ENCODE measurements at regions not wholly inside any gene's neighbourhood (a gene's known extent, or its start where the extent isn't known, plus 50 kb on each side); places are given as distances from the start of the nearest gene placed in this dataset.

DNA sequence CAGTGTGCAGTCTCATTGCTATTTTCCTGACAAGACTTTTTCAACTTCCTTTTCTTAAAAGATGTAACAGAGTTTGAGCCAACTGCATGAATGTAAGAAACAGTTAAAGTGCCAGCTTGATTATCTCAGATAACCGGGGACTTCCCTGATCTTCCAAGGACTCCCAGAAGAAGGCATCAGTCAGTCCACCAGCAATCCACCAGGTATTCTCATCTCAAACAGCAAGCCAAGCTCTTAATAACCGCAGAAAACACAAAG, 350.1 kb downstream of the LIG4 start:
- H3K27ac Mint-ChIP-seq (ENCODE audit: unreplicated experiment): no peak overlapping the region
- peak overlapping the region; percentile 72 for H3K4me3 Mint-ChIP-seq

DNA sequence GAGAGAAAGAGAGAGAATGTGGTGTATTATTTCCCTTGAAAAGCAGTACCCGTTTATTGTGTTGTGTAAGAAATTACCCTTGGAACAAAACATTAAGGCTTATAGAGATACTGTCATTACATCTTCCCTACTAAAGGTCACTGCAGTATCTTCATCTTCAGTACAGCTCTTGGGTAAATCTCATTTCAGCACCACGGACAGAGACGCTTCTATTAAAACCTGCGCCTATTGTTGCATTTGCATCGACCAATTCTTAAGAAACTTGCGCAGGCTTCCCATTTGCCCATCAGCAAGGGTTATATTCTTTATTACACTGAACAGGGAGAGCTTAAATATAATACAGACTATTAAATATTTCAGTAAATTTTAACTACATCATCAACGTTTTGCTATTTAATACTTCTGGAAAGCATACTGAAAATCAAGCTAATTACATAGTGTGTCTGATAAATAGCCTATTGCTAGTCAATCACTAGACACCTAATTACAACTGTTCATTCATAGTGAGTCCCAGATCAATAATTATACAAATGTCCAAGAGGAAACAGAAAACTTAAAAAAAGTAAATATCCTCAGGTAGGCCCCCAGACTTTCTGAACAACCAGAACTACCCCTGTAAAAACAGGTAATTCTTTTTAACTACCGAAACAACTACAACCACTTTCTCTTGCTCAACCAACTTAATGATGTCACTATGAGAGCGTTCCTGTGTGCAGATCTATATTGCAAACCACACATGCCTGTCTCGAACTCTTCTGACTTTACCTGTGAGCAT, 350.6 kb downstream of the LIG4 start:
- TF ChIP-seq, protein P1, sequence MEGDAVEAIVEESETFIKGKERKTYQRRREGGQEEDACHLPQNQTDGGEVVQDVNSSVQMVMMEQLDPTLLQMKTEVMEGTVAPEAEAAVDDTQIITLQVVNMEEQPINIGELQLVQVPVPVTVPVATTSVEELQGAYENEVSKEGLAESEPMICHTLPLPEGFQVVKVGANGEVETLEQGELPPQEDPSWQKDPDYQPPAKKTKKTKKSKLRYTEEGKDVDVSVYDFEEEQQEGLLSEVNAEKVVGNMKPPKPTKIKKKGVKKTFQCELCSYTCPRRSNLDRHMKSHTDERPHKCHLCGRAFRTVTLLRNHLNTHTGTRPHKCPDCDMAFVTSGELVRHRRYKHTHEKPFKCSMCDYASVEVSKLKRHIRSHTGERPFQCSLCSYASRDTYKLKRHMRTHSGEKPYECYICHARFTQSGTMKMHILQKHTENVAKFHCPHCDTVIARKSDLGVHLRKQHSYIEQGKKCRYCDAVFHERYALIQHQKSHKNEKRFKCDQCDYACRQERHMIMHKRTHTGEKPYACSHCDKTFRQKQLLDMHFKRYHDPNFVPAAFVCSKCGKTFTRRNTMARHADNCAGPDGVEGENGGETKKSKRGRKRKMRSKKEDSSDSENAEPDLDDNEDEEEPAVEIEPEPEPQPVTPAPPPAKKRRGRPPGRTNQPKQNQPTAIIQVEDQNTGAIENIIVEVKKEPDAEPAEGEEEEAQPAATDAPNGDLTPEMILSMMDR (conservative IDR thresholded peaks at IDR 0.05): no peak
- peak; percentile 72 for DNase-seq (ENCODE audit: low read depth, low spot score)
- H3K9me3 Mint-ChIP-seq: no peaks in the 10 kb centered on the region
- no peak overlapping the region for H3K27ac Mint-ChIP-seq (ENCODE audit: unreplicated experiment)
- H3K36me3 Mint-ChIP-seq (ENCODE audit: low read depth): no peaks in the 10 kb centered on the region
- peaks cover 21% of the 10 kb centered on the region for H3K4me1 Mint-ChIP-seq
- peak overlapping the region; percentile 72 for H3K4me3 Mint-ChIP-seq
- peaks cover 49% of the 10 kb centered on the region for H3K27me3 Mint-ChIP-seq (ENCODE audit: low read depth)

More for the DNA sequence above, 350.1 kb downstream of the LIG4 start:
- no peaks in the 10 kb centered on the region for H3K9me3 Mint-ChIP-seq
- peaks cover 54% of the 10 kb centered on the region for H3K27me3 Mint-ChIP-seq (ENCODE audit: low read depth)
- no peaks in the 10 kb centered on the region for H3K36me3 Mint-ChIP-seq (ENCODE audit: low read depth)
- TF ChIP-seq, protein P1 (conservative IDR thresholded peaks at IDR 0.05): no peak
- DNase-seq (ENCODE audit: low read depth, low spot score): no peak
- peaks cover 21% of the 10 kb centered on the region for H3K4me1 Mint-ChIP-seq

DNA sequence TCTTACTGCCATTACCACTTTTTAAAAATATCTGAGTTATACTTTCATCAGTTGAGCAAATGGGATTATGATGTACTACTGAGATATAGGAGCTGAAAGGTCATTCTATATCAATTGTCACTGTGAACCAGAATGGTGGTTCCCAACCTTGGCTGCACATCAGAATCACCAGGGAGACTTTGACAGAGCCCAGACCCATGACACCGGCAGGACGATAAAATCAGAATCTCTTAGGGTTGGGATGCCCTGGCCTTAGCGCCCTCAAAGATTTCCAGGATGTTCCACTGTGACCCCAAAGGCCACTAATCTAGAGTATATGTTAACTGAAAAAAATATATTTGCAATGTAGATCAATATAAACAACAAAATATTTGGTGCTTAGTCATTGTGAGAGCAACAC, 355.1 kb downstream of the LIG4 start:
- H3K9me3 Mint-ChIP-seq: no peaks in the 10 kb centered on the region
- H3K27me3 Mint-ChIP-seq (ENCODE audit: low read depth): peaks cover 15% of the 10 kb centered on the region
- no peak overlapping the region for H3K4me3 Mint-ChIP-seq
- H3K27ac Mint-ChIP-seq (ENCODE audit: unreplicated experiment): no peak overlapping the region
- TF ChIP-seq, protein P1 (conservative IDR thresholded peaks at IDR 0.05): no peak
- H3K36me3 Mint-ChIP-seq (ENCODE audit: low read depth): no peaks in the 10 kb centered on the region
- peaks cover 8% of the 10 kb centered on the region for H3K4me1 Mint-ChIP-seq
- DNase-seq (ENCODE audit: low read depth, low spot score): no peak

GRCh38 chr13:107854880-107855279, 360.5 kb downstream of the LIG4 start:
- TF ChIP-seq, protein P1 (conservative IDR thresholded peaks at IDR 0.05): no peak
- Mint-ChIP-seq H3K36me3 (ENCODE audit: low read depth) (no peaks in the 10 kb centered on the region), H3K27me3 (ENCODE audit: low read depth) (no peaks in the 10 kb centered on the region), H3K4me3 (no peak overlapping the region), H3K27ac (ENCODE audit: unreplicated experiment) (no peak overlapping the region), H3K4me1 (no peaks in the 10 kb centered on the region), H3K9me3 (no peaks in the 10 kb centered on the region)
- DNase-seq (ENCODE audit: low read depth, low spot score): no peak

GRCh38 chr13:107852072-107852471, 363.3 kb downstream of the LIG4 start:
- Mint-ChIP-seq H3K9me3 (no peaks in the 10 kb centered on the region), H3K27me3 (ENCODE audit: low read depth) (no peaks in the 10 kb centered on the region), H3K4me1 (no peaks in the 10 kb centered on the region), H3K4me3 (no peak overlapping the region), H3K27ac (ENCODE audit: unreplicated experiment) (no peak overlapping the region), H3K36me3 (ENCODE audit: low read depth) (no peaks in the 10 kb centered on the region)
- DNase-seq (ENCODE audit: low read depth, low spot score): no peak
- TF ChIP-seq, protein P1 (conservative IDR thresholded peaks at IDR 0.05): no peak

Data from neural crest cell (in vitro differentiated cells).